Right ventricle myocardium superior (tissue), 1 donor: ENCODE measurements at regions not wholly inside any gene's neighbourhood (a gene's known extent, or its start where the extent isn't known, plus 50 kb on each side); places are given as distances from the start of the nearest gene placed in this dataset.
"Not testable (repeated sequence)": the region's sequence is repeated elsewhere in the genome, so short reads cannot be mapped to it uniquely, and the experiment has no call there.

Experiments
- ATAC-seq: fragments of 200-7000 bp; cut with Tn5 transposase; one replicate; pipeline ENCODE4 v1.9.1; 2020; ENCODE audit warnings: mild to moderate bottlenecking; ENCODE audit not compliant: poor library complexity
- DNase-seq: peaks from one replicate; pipeline ENCODE4 v3.0.0-alpha.2; 2020
- intact Hi-C: fragments of 100-400 bp; cut with DNase I; formaldehyde crosslinking; loops from one replicate; pipeline ENCODE4 v1.11.2; 2022
- donor health status: DM: no; HTN: yes; CAD: no; lungs with severe emphysema.

DNA sequence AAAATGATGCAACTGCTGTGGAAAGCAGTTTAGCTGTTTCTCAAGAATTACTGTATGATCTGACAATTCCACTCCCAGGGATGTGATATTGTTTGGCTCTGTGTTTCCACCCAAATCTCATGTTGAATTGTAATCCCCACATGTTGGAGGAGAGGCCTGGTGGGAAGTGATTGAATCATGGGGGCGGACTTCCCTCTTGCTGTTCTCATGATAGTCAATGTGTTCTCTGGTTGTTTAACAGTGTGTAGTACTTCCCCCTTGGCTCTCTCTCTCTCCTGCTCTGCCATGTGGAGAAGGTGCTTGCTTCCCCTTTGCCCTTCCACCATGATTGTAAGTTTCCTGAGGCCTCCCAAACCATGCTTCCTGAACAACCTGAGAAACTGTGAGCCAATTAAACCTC is 93.4 kb upstream of the CPM start:
- DNase-seq (no peak), ATAC-seq (no peak)
- intact Hi-C loops = no loop called here

DNA sequence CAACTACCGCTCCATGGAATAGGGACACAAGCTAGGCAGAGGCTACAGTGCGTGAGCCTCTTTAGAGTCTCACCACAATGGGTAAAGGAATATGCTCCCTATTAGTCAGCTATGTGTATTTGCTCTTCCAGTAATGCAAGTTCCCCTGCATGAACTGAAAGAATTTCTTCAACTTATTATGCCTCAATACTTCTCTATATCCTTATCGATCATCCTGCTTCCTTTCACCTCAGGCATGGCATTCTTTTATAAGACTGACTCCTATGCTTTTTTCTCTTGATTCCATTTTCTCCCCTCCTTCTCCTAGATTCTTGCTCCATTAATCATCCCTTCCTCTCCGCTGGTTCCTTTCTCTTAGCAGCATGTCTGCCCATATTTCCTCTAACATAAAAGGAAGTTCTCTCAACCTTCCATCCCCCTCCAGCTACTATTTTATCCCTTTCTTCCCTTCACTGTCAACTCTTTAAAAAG is 94.5 kb upstream of the CPM start:
- ATAC-seq = peak; percentile 34
- intact Hi-C loops = no loop called here
- no peak for DNase-seq

DNA sequence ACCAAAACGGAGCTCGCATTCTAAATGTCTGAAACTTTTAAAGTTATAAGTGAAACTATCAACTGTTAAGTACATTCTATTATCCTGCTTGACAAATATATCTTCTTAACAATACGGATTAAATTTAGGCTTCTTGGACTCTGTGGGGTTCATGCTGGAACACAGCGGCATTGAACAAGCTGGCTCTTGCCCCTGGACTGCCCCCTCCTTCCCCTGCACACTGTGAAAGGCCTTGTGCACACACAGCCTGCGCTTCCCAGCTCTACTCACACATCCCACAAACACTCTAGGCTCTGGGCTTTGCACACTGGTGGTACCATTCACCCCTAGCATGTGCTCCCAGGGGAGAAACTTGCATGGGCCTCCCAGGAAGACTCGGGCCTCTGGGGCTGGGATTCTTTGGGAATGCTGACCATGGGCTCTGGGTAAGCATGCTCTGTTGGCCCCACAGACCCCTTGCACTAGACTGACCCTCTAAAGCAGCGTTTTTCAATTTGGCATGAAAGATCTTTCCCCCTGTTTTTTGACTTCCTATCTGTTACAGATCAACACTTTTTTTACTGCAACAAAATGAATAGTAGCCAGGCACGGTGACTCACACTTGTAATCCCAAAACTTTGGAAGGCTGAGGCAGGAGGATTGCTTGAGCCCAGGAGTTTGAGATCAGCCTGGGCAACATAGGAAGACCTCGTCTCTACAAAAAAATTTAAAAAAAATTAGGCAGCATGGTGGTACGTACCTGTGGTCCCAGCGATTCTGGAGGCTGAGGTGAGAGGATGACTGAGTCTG is 96.2 kb upstream of the CPM start:
- DNase-seq (no peak), ATAC-seq (no peak)
- intact Hi-C loops = no loop called here

- DNase-seq (no peak), ATAC-seq (no peak)
- intact Hi-C loops = no loop called here
Observed at GRCh38 chr12:69030321-69030720, 97.3 kb upstream of the CPM start.

DNA sequence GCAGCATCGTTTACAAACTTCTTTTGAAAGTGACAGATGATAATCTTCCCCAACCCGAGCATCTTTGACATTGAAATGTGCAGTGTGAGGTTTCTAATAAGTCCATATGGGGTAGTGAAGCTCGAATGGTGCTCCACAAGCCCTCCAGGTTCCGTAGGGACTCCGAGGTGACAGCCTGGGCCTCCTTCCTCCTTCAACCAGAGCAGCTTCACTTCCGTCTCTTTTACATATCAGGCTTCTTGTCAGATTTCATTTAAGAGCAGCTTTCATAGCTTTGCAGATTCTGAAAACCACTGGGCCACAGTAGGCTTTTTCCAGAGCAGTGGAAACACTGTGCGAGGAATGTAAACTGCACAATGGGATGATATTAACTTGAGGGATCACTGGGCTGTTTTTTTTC is 103.6 kb upstream of the CPM start:
- DNase-seq (no peak), ATAC-seq (no peak)
- intact Hi-C loops = no loop called here

- no peak for ATAC-seq
- intact Hi-C loops = no loop called here
- no peak for DNase-seq
Observed at GRCh38 chr12:69036999-69037398, 104.0 kb upstream of the CPM start.

GRCh38 chr12:69039911-69040310 is 106.9 kb upstream of the CPM start:
- intact Hi-C loops = no loop called here
- DNase-seq (no peak), ATAC-seq (peak; percentile 72)

DNA sequence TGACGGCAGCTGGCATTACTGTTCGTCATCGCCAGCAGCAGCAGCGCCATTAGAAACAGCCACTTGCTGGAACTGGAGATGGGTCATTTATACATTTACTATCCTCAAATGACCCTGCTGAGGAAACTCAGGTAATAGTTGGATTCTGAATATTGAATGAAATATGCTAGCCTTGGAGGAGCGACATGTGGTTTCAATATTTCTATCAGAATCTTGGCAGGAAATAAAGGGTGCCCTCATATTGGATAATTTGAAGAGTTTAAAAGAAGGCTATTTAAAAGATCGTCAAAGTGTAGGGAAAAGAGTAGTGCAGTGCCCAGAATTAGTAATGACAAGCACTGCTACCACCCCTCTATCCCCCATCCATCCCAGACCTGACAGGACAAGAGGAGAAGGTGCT is 109.6 kb upstream of the CPM start:
- intact Hi-C loops = no loop called here

GRCh38 chr12:69042970-69043369 is 110.0 kb upstream of the CPM start:
- no peak for ATAC-seq
- intact Hi-C loops = no loop called here
- no peak for DNase-seq

More for the DNA sequence above, 109.6 kb upstream of the CPM start:
- ATAC-seq (no peak), DNase-seq (no peak)

DNA sequence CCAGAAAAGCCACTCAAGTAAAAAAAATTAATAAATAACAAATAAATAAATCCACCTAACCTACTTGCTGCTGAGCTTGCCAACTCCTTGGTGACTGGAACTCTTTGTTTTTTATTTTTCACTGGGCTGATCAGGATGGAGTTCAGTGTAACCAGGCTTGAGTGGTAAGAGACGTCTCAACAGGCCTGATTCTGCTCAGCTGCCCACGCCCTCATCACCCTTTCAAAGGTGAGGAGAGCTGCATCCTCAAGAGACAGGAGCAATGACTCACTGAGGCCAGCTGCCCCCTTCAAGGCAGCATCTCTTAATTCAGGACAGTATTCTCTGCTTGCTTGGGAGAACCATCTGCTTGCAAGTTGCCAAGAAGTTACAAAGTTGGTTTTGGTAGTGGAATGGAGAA is 111.9 kb upstream of the CPM start:
- intact Hi-C loops = no loop called here
- DNase-seq (no peak), ATAC-seq (no peak)

DNA sequence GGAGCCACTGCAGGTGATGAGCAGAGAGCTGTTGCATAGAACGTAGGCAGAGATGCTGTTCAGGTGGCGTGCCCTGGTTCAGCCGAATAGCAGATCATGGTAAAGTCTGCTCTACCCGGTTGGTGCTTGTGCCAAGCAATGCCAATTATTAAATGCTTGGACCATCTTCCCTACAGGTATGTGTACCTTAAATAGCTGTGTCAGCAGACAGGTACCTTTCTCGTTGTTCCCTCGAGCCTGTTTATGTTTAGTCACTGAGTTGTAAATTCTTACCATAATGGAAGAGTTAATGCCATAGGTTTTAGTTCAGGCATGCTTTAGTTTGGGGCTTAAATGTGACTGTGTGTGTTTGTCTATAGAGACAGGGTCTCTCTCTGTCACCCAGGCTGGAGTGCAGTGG is 112.5 kb upstream of the CPM start:
- intact Hi-C loops = no loop called here
- no peak for DNase-seq
- ATAC-seq = no peak

DNA sequence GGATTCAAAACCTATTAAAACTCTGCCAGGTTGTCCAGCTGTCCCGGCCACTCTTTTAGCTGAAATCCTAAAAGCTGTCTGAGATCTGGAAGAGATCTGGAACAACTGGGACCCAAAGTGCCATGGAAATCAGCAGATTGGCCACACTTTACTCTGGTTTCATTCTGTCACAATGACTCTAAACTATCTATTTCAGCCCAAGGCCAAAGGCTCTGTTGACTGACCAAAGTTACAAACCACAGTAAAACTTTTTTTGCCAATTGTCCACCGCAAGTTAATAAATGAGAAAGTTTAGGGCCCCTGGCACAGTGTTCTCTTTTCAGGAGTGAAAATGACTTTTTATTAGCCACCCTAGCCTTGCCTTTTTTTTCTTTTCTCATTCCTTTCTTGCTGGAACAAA is 113.4 kb upstream of the CPM start:
- no peak for DNase-seq
- intact Hi-C loops = no loop called here
- no peak for ATAC-seq

GRCh38 chr12:69046920-69047319 is 113.9 kb upstream of the CPM start:
- DNase-seq (no peak), ATAC-seq (no peak)
- intact Hi-C loops = no loop called here

- DNase-seq (no peak), ATAC-seq (no peak)
- intact Hi-C loops = no loop called here
Observed at GRCh38 chr12:69047990-69048389, 115.0 kb upstream of the CPM start.

- ATAC-seq, DNase-seq, intact Hi-C loops: not testable (repeated sequence)
Observed at GRCh38 chr12:69049855-69050254, 116.9 kb upstream of the CPM start.

DNA sequence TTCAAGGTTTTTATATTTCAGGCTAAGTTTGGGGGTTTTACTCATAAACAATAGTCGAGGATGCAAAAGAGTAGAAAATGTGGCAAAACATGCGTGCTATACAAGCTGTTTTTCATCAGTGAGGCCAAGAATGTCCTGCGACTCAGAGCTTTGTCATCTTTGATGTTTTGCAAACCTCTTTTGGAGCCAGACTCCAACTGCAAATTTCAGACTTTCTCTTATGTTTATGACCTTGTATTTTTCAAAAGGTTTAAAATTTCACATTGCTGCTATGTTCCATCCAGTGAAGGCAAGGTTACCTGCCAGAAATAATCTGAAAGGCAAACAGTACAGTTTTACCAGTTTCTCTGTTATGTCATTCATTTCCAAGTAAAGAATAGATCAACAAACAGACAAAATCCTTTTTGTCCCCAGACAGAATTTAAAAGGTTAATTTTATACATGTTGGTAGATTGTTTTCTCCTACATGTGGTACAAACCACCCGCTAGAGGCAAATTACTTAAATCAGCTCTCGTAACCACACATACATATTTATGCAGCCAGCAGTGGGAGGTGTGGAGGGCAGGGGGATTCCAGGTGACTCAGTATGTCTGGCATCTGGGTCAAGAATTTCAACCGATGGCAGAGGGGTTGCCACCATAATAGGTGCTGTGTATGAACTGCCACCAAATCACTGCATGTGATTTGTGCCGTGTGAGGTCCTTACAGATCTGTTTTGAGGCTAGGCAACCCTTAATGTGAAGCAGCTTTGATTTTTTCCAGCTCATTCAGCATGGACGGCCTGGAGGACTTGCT is 119.8 kb upstream of the CPM start:
- DNase-seq (no peak), ATAC-seq (no peak)
- intact Hi-C loops = no loop called here

DNA sequence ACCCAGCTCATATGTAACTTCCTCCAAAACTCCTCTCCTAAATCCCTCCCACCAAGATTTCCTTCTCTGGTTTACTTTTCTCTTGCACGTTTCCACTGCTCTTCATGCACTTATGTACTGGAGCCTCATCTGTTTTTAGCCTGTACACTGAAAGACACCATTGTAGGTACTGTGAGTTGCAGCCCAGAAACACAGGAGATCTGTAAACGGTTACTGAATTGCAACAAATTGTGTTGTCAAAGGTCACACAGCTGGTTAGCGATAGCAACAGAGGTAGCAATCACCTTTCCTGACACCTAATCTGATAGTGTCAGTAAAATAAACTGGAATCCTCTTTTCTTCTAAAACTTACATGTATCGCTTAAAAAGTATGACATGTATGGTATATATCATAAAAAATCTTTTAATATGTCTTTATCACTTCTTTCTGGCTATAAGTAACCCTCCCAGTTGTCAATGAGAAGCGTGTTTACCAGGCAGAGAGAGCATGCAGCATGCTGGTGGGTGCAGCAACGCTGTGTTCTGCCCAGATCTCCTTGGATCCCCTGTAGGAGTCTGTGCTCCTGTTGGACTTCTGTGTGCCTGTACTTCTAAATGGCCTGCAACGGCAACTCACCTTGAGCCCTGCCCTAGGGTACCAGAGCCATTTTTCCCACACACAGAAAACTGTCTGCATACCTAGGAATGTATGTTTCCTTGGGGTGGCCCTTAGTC is 121.5 kb upstream of the CPM start:
- DNase-seq (no peak), ATAC-seq (no peak)

GRCh38 chr12:69055280-69055679 is 122.3 kb upstream of the CPM start:
- DNase-seq (no peak), ATAC-seq (no peak)
- intact Hi-C loops = no loop called here

More for the DNA sequence above, 121.5 kb upstream of the CPM start:
- intact Hi-C loops = no loop called here

DNA sequence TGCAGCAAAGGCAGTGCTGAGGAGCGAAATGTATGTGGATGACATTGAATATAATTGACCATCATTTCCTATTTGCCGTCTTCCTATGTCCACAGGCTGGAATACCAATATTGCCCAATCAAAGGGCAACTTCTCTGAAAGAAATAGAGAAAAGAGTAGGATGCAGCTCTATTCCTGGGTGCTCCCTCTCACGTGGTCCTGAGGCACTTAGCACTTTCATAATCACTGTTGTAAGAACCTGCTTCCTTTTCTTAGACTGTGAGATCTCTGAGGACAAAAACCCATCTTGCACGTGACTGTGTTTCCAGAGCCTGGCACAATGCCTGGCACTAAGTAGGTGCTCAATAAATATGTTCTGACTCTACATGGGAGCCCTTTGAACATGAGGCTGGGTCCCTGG is 122.7 kb upstream of the CPM start:
- no peak for DNase-seq
- peak; percentile 65 for ATAC-seq
- intact Hi-C loops = no loop called here
